Stimulated activated naive CD8-positive, alpha-beta T cell treated with anti-CD3 and anti-CD28 coated beads, Interleukin-15, Interleukin-2, amounts not matched to agents 100 U/mL and 50 U/mL, for 24 hours (primary cell): ENCODE measurements at regions not wholly inside any gene's neighbourhood (a gene's known extent, or its start where the extent isn't known, plus 50 kb on each side); places are given as distances from the start of the nearest gene placed in this dataset.
"Not testable (repeated sequence)": the region's sequence is repeated elsewhere in the genome, so short reads cannot be mapped to it uniquely, and the experiment has no call there.

Experiments
- ATAC-seq: fragments of 150-1000 bp; cut with Tn5 transposase; one replicate; pipeline ENCODE4 v1.10.0; 2021
- DNase-seq: peaks from one replicate; pipeline ENCODE4 v3.0.0; 2021

DNA sequence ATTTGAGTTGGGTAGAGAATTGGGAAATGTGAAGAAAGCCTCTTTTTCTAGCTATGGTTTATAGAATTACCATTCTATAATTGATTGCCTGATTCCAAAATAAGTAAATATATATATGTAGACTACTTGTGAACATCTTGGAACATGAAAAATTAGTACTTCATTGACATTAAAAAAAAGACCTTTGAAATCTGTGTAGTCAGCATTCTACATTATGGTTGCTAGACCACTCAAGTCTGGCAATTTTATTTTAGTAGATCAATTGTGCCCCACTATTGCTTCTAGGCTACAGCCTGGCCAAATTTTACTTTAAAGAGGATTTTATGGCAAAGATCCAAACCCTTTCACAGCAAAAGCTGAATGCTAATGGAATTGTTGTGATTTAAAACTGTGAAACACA, 279.8 kb downstream of the IKZF2 start:
- ATAC-seq = no peak
- no peak for DNase-seq

DNA sequence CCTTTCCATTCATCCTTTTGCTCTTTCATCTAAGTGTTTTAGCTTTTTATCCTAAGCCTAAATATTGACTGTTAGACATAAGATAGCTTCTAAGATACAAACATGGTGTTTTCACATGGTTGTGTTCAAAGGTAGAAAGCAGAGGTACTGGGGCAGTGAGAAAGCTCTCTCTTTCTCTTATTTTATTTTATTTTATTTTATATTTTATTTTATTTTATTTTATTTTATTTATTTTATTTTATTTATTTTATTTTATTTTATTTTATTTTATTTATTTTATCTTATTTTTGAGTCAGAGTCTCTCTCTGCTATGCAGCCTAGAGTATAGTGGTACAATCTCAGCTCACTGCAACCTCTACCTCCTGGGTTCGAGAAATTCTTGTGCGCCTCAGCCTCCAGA, 287.2 kb downstream of the IKZF2 start:
- no peak for ATAC-seq

GRCh38 chr2:212863185-212863588, 288.2 kb downstream of the IKZF2 start:
- peak; percentile 23 for DNase-seq
- ATAC-seq = peak; percentile 55

More for the DNA sequence above, 287.2 kb downstream of the IKZF2 start:
- no peak for DNase-seq

DNA sequence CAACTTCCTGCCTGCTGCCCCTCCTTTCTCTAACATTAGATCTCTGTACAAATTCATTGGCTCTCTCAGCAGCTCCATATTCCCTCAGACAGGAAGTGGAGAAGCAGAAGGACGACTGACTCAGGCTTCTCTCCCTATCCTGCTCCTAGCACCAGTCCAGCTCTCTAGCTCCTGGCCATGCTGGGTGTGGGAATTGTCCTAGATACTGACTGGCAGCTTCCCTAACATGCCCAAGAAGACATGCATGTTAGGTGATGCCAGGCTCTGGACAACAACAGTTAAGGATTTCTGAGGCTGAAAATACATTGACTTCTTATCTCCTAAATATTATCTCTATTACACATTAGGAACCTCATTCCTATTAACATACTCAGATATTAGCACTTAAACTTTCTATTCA, 292.9 kb downstream of the IKZF2 start:
- no peak for ATAC-seq

GRCh38 chr2:212854771-212855170, 296.6 kb downstream of the IKZF2 start:
- no peak for DNase-seq
- no peak for ATAC-seq

More for the DNA sequence above, 292.9 kb downstream of the IKZF2 start:
- no peak for DNase-seq

GRCh38 chr2:212854116-212854515, 297.3 kb downstream of the IKZF2 start:
- DNase-seq (no peak), ATAC-seq (no peak)

GRCh38 chr2:212845941-212846340, 305.5 kb downstream of the IKZF2 start:
- ATAC-seq = no peak
- DNase-seq = no peak

- DNase-seq (no peak), ATAC-seq (peak; percentile 49)
Measured at GRCh38 chr2:212843409-212844199, 305.0 kb upstream of the ERBB4 start.

- DNase-seq = no peak
- ATAC-seq = no peak
Measured at GRCh38 chr2:212842544-212843185, 304.1 kb upstream of the ERBB4 start.

DNA sequence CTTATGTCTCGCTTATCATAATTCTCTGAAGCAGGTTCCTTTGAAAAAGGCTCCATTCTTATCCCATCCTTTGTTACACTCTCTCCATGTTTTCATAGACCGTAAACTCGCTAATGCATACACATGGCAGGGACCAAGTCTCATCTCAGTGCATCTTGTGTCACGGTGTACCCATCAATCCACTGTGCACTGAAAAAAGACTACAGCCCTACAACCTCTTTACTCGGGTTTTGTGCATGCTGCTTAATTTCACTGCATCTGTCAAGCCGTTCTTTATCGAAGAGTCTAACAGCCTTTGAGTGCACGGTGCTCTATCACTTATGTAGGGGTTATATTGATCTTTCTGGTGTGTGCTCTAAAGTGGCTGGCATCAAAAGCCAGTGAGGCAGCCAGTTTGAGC, 302.9 kb upstream of the ERBB4 start:
- no peak for DNase-seq
- no peak for ATAC-seq

DNA sequence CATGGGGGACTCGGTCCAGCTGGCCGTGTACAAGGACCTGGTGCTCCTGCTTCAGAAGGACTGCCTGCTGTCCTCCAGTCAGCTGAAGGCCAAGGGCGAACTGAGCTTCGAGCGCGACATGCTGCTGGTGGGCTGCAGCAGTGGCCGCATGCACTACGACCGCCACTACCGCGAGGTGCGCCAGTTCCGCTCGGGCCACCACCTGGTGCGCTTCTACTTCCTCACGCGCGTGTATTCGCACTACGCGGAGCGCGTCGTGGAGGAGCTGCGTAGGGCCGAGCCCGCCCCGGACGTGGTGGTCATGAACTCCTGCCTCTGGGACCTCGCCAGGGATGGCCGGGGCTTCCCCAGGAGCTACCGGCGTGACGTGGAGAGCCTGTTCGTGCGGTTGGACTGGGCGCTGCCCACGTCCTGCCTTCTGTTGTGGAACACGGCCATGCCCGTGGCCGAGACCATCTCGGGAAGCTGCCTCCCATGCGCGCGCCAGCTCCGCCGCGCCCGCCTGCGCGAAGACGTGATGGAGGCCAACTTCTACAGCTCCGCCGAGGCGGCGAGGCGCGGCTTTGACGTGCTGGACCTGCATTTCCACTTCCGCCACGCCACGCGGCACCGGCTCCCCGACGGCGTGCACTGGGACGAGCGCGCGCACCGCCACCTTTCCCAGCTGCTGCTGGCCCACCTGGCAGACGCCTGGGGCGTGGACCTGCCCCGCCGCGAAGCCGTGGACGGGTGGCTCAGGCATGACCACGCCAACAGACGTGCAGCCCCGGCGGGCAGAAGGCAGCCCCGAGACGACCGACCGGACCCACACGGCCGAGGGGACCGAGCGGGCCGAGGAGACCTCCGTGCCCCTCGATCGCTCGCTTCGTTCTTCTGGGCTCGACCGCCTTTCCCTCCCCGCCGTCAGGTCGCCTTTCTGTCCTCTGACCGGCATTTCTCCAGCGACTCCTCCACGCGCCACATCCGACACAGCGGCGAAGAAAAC, 293.9 kb upstream of the ERBB4 start:
- no peak for ATAC-seq
- no peak for DNase-seq

- no peak for ATAC-seq
Measured at GRCh38 chr2:212831671-212832199, 293.1 kb upstream of the ERBB4 start.

GRCh38 chr2:212816267-212816666, 277.7 kb upstream of the ERBB4 start:
- DNase-seq = no peak
- no peak for ATAC-seq

More at GRCh38 chr2:212831671-212832199, 293.1 kb upstream of the ERBB4 start:
- no peak for DNase-seq

DNA sequence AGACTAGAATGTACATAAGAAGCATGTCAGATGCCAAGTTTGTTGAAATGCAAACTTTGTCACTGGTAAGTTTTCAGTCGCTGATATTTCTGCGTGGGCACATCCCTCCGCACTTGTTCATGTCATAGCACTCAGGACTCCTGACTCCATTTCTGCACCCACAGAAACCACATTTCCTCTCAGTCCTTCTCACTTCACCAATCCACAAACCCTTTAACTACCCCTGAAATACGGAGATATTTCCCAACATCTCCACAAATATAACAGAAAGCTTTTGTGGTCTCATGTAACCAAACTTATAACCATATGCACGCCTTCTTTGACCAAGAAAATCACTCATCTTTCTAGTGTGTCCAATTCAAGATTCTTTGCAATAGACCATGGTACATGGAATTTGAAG, 276.9 kb upstream of the ERBB4 start:
- DNase-seq (peak; percentile 9), ATAC-seq (peak; percentile 78)

DNA sequence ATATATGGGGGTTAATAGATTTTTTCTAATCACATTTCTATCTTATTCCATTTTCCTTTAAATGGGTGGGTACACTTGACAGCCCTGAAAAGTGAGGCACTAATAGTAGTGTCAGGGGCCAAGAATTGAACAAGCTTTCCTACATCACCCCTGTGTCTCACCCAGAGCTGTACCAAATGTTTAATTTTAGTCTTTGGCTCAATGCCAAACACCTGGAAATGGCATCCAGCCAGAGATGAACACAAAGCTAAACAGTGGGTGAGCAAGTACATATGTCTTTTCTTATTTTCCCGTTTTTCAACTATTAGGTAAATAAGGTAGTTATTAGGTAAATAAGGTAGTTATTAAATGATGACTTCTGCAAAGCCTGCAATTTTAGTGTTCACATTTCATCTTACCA, 276.3 kb upstream of the ERBB4 start:
- no peak for ATAC-seq
- no peak for DNase-seq

GRCh38 chr2:212811921-212812320, 273.3 kb upstream of the ERBB4 start:
- ATAC-seq = no peak
- DNase-seq = no peak

DNA sequence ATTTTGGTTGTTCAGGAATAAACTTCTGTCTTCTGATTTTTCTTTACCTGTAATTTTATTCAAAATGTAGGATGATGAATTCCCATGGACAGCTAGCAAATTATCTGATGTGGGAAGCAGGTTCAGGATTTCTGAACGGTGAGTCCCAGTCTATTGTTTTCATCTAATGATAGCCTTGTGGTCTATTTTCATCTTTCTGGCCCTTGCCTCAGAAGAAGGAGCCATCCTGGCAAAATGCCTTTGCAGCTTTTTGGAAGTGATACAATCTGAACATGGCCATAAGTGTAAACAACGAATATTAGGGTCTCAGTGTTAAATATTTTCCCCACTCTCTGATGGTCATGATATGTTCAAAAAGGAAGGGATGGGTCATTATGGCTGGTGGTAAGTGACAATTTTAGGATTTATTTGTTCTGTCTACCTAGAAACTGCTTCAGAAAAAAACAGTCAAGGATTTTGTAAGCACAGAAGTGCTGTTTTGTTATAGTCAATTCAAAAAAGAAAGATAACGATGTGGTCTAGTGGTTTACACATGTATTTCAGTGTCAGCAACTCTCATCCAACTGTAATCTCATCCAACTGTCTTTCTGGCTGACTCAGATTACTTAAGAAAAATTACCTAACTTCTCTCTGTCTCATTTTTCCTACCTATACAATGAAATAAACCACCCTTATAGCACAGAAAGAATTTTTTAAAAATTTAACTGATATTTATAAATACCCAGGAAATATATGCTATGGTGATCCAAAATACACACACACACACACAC, 272.6 kb upstream of the ERBB4 start:
- no peak for ATAC-seq
- no peak for DNase-seq

DNA sequence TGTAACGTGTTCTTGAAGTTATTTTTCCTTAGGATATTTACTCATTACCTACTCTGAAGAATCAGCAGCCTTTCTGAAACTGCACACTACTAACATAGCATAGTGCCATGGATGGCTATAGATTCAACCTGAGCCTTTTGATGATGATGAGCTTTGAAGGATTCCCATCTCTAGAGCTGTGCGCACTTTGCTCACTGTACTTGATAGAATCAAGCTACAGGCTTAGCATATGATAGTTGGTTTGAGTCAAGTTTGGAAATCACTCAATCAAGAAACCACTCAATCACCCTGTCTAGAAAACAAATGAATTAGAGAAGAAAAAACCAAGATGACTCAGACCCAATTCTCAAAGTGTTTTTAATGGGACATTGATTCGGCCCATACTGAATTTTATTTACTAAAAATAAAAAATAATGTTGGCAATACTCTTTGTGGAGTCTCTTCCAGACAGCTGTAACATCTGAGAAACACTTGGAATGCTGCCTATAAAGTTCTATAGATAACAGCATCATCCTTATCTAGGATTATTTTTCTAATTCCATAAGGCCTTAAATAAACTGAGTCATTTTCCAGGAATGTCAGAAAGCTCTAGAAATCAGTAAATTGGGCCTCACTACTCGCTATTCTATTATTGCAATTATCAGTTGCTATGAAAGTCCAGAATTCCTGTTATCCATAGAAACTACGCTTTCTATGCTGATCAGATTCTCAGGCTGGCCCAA, 259.0 kb upstream of the ERBB4 start:
- peak; percentile 46 for ATAC-seq
- DNase-seq = no peak

DNA sequence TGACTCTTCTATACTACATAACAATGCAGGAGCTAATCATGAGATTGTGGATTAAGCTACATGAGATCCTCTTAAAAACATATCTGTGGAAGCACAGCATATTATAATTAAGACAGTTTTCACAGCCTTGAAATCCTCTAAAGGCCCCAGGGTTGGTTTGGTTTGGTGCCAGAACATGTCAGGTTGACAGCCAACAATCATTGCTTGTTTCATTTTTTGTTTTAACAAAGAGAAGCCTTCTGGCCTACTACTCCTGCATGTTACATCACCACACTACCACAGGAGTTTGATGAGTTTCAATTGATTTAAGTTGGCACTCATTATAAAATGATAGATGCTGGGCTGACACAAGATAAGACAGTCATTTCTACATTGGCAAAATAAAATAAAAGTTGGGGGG, 255.9 kb upstream of the ERBB4 start:
- ATAC-seq (no peak), DNase-seq (no peak)

- no peak for DNase-seq
- no peak for ATAC-seq
Measured at GRCh38 chr2:212791569-212791968, 253.0 kb upstream of the ERBB4 start.

DNA sequence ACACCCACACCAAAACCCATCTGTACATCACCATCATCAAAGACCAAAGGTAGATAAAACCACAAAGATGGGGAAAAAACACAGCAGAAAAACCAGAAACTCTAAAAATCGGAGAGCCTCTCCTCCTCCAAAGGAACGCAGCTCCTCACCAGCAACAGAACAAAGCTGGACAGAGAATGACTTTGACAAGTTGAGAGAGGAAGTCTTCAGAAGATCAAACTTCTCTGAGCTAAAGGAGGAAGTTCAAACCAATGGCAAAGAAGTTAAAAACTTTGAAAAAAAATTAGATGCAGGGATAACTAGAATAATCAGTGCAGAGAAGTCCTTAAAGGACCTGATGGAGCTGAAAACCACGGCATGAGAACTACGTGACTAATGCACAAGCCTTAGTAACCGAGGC, 247.5 kb upstream of the ERBB4 start:
- DNase-seq, ATAC-seq: not testable (repeated sequence)
